Neural cell (in vitro differentiated cells): ENCODE measurements at regions not wholly inside any gene's neighbourhood (a gene's known extent, or its start where the extent isn't known, plus 50 kb on each side); places are given as distances from the start of the nearest gene placed in this dataset.

ENCODE experiments used
- H2AFZ ChIP-seq: fragments of 200-600, 300-800 bp; sonication (generic), shearing (Covaris generic); 2 replicates; pipeline ENCODE4 v1.6.0; 2014; ENCODE audit warnings: low read depth, mild to moderate bottlenecking, antibody characterized with exemption, low read length, moderate library complexity
- H3F3A ChIP-seq: fragments of 200-600 bp; shearing (Covaris generic); 2 replicates; pipeline ENCODE4 v1.6.1; 2016; ENCODE audit warnings: mild to moderate bottlenecking, moderate library complexity, mixed read lengths, antibody characterized with exemption, low read length; ENCODE audit not compliant: insufficient read depth, poor library complexity, severe bottlenecking
- H3K27ac ChIP-seq: fragments of 200-600, 300-800 bp; sonication (generic), shearing (Covaris generic); 2 replicates; pipeline ENCODE4 v1.5.1; 2014; ENCODE audit warnings: mild to moderate bottlenecking, low read length, moderate library complexity
- H3K27me3 ChIP-seq: fragments of 300-800, 200-600 bp; sonication (generic), shearing (Covaris generic); 2 replicates; pipeline ENCODE4 v1.6.0; 2014; ENCODE audit warnings: mild to moderate bottlenecking, low read depth, low read length, moderate library complexity; ENCODE audit not compliant: insufficient read depth
- H3K36me3 ChIP-seq: fragments of 300-800, 200-600 bp; sonication (generic), shearing (Covaris generic); 2 replicates; pipeline ENCODE4 v1.5.1; 2014; ENCODE audit warnings: mild to moderate bottlenecking, antibody characterized with exemption, low read length, moderate library complexity; ENCODE audit not compliant: insufficient read depth
- H3K4me2 ChIP-seq: fragments of 300-800, 200-600 bp; sonication (generic), shearing (Covaris generic); 2 replicates; pipeline ENCODE4 v1.6.0; 2014; ENCODE audit warnings: mild to moderate bottlenecking, low read length
- H3K4me3 ChIP-seq: fragments of 300-800, 200-600 bp; sonication (generic), shearing (Covaris generic); 2 replicates; pipeline ENCODE4 v1.5.1; 2014; ENCODE audit warnings: mild to moderate bottlenecking, low read length, moderate library complexity
- H3K79me2 ChIP-seq: fragments of 200-600 bp; shearing (Covaris generic); replicated peaks from 2 replicates; pipeline ENCODE4 v1.6.0; 2014; ENCODE audit warnings: mild to moderate bottlenecking, low read length, moderate library complexity; ENCODE audit not compliant: insufficient read depth
- H3K9ac ChIP-seq: fragments of 300-800, 200-600 bp; sonication (generic), shearing (Covaris generic); 2 replicates; pipeline ENCODE4 v1.6.1; 2016; ENCODE audit warnings: mild to moderate bottlenecking, low read length, mixed read lengths
- H3K9me2 ChIP-seq: fragments of 200-600 bp; shearing (Covaris generic); 2 replicates; pipeline ENCODE4 v1.6.1; 2016; ENCODE audit warnings: mild to moderate bottlenecking, low read length, mixed read lengths; ENCODE audit not compliant: insufficient read depth
- H3K9me3 ChIP-seq: fragments of 200-600, 300-800 bp; sonication (generic), shearing (Covaris generic); 2 replicates; pipeline ENCODE4 v1.6.1; 2016; ENCODE audit warnings: mild to moderate bottlenecking, mixed run types, low read length, moderate library complexity, mixed read lengths
- H4K20me1 ChIP-seq: fragments of 200-600 bp; shearing (Covaris generic); 2 replicates; pipeline ENCODE4 v1.6.1; 2016; ENCODE audit warnings: mild to moderate bottlenecking, mixed run types; ENCODE audit not compliant: insufficient read depth
- CTCF ChIP-seq: fragments of 450-650 bp; IDR thresholded peaks from 2 replicates; pipeline ENCODE4 v1.5.1; 2014; ENCODE audit warnings: antibody characterized with exemption, mild to moderate bottlenecking, moderate library complexity; ENCODE audit not compliant: poor library complexity, severe bottlenecking
- EP300 ChIP-seq: fragments of 450-650 bp; conservative IDR thresholded peaks from 2 replicates; pipeline ENCODE4 v1.6.1; 2014; ENCODE audit warnings: antibody characterized with exemption, mild to moderate bottlenecking, moderate library complexity; ENCODE audit not compliant: poor library complexity, severe bottlenecking
- EZH2 ChIP-seq: fragments of 200-600, 300-800 bp; shearing (Covaris generic), sonication (generic); IDR thresholded peaks from 2 replicates; pipeline ENCODE4 v1.6.1; 2014; ENCODE audit warnings: antibody characterized with exemption, low read length, borderline replicate concordance, mild to moderate bottlenecking; ENCODE audit not compliant: insufficient read depth, poor library complexity, severe bottlenecking
- MXI1 ChIP-seq: fragments of 450-650 bp; conservative IDR thresholded peaks from 2 replicates; pipeline ENCODE4 v1.6.1; 2014; ENCODE audit warnings: antibody characterized with exemption, mild to moderate bottlenecking; ENCODE audit not compliant: poor library complexity, severe bottlenecking
- POLR2AphosphoS5 ChIP-seq: IDR thresholded peaks from 2 replicates; pipeline ENCODE4 v1.6.1; 2012
- RAD21 ChIP-seq: fragments of 450-650 bp; conservative IDR thresholded peaks from 2 replicates; pipeline ENCODE4 v1.6.1; 2014; ENCODE audit warnings: antibody characterized with exemption, mild to moderate bottlenecking, moderate library complexity
- REST ChIP-seq: IDR thresholded peaks from 2 replicates; pipeline ENCODE4 v1.6.1; 2012; ENCODE audit warnings: borderline replicate concordance
- SMC3 ChIP-seq: fragments of 450-650 bp; conservative IDR thresholded peaks from 2 replicates; pipeline ENCODE4 v1.6.1; 2014; ENCODE audit warnings: antibody characterized with exemption, mild to moderate bottlenecking, moderate library complexity; ENCODE audit not compliant: poor library complexity
- TAF1 ChIP-seq: IDR thresholded peaks from 2 replicates; pipeline ENCODE4 v1.6.1; 2012; ENCODE audit warnings: low read depth

- TF ChIP-seq CTCF: no peak
- TF ChIP-seq RAD21: no peak
- TF ChIP-seq EZH2: no peak
- no peak for TF ChIP-seq SMC3
- TF ChIP-seq MXI1: no peak
- no peak for TF ChIP-seq REST
- TF ChIP-seq EP300: no peak
- no peak for TF ChIP-seq POLR2AphosphoS5
- TF ChIP-seq TAF1: no peak
These were observed 312.5 kb downstream of the PARP8 start for GRCh38 chr5:50978924-50979323.

GRCh38 chr5:50984640-50985039, 318.2 kb downstream of the PARP8 start:
- H3K27me3 ChIP-seq: no peaks in the 10 kb centered on the region
- no peaks in the 10 kb centered on the region for H3K9me2 ChIP-seq
- no peaks in the 10 kb centered on the region for H4K20me1 ChIP-seq
- peaks cover 3% of the 10 kb centered on the region for H3F3A ChIP-seq
- H3K9me3 ChIP-seq: no peaks in the 10 kb centered on the region
- H3K79me2 ChIP-seq: no peaks in the 10 kb centered on the region
- H3K27ac ChIP-seq: peak overlapping the region; percentile 55
- no peaks in the 10 kb centered on the region for H3K36me3 ChIP-seq
- H2AFZ ChIP-seq: no peak overlapping the region
- TF ChIP-seq POLR2AphosphoS5 (peak; percentile 25), CTCF (no peak)
- no peak overlapping the region for H3K4me2 ChIP-seq
- H3K9ac ChIP-seq: no peak overlapping the region
- H3K4me3 ChIP-seq: no peak overlapping the region

More at GRCh38 chr5:50978924-50979323, 312.5 kb downstream of the PARP8 start:
- H3K27me3 ChIP-seq: no peaks in the 10 kb centered on the region
- no peaks in the 10 kb centered on the region for H3K36me3 ChIP-seq
- no peaks in the 10 kb centered on the region for H3K9me2 ChIP-seq
- no peaks in the 10 kb centered on the region for H4K20me1 ChIP-seq
- no peak overlapping the region for H2AFZ ChIP-seq
- H3K27ac ChIP-seq: no peak overlapping the region
- H3K79me2 ChIP-seq: no peaks in the 10 kb centered on the region
- no peaks in the 10 kb centered on the region for H3F3A ChIP-seq
- H3K9me3 ChIP-seq: no peaks in the 10 kb centered on the region
- no peak overlapping the region for H3K4me2 ChIP-seq
- H3K4me3 ChIP-seq: no peak overlapping the region
- no peak overlapping the region for H3K9ac ChIP-seq
